DOHH2 (cell line): ENCODE measurements at regions not wholly inside any gene's neighbourhood (a gene's known extent, or its start where the extent isn't known, plus 50 kb on each side); places are given as distances from the start of the nearest gene placed in this dataset.
"Not testable (repeated sequence)": the region's sequence is repeated elsewhere in the genome, so short reads cannot be mapped to it uniquely, and the experiment has no call there.

ENCODE experiments used
- H3F3A ChIP-seq: fragments of 200-600 bp; sonication (generic), shearing (Covaris generic); 2 replicates; pipeline ENCODE4 v1.6.0; 2016; ENCODE audit warnings: antibody characterized with exemption, mild to moderate bottlenecking; ENCODE audit not compliant: control insufficient read depth, insufficient read depth
- H3K27ac ChIP-seq: fragments of 200-600 bp; sonication (generic); 2 replicates; pipeline ENCODE4 v1.5.1; 2014; ENCODE audit warnings: low read depth, mild to moderate bottlenecking, low read length, moderate library complexity
- H3K27me3 ChIP-seq: fragments of 200-600 bp; sonication (generic); 2 replicates; pipeline ENCODE4 v1.6.1; 2014; ENCODE audit warnings: mild to moderate bottlenecking, low read length, mixed read lengths; ENCODE audit not compliant: control insufficient read depth
- H3K36me3 ChIP-seq: fragments of 200-600 bp; sonication (generic); 2 replicates; pipeline ENCODE4 v1.6.1; 2014; ENCODE audit warnings: mild to moderate bottlenecking, low read length, moderate library complexity, mixed read lengths; ENCODE audit not compliant: control insufficient read depth
- H3K4me1 ChIP-seq: fragments of 200-600 bp; sonication (generic); 2 replicates; pipeline ENCODE4 v1.6.1; 2014; ENCODE audit warnings: mild to moderate bottlenecking, low read length, mixed read lengths; ENCODE audit not compliant: control insufficient read depth
- H3K4me2 ChIP-seq: fragments of 200-600 bp; sonication (generic); 2 replicates; pipeline ENCODE4 v1.6.0; 2014; ENCODE audit warnings: mild to moderate bottlenecking, low read length, moderate library complexity
- H3K4me3 ChIP-seq: fragments of 200-600 bp; sonication (generic); 2 replicates; pipeline ENCODE4 v1.5.1; 2014; ENCODE audit warnings: mild to moderate bottlenecking, low read length, mixed read lengths
- H3K79me2 ChIP-seq: fragments of 200-600 bp; sonication (generic); 2 replicates; pipeline ENCODE4 v1.6.1; 2014; ENCODE audit warnings: mild to moderate bottlenecking, low read length, mixed read lengths; ENCODE audit not compliant: control insufficient read depth
- H3K9me2 ChIP-seq: fragments of 200-600 bp; sonication (generic); replicated peaks from 2 replicates; pipeline ENCODE4 v1.6.1; 2014; ENCODE audit warnings: mild to moderate bottlenecking, low read length, mixed read lengths; ENCODE audit not compliant: control insufficient read depth
- H3K9me3 ChIP-seq: fragments of 200-600 bp; sonication (generic); 2 replicates; pipeline ENCODE4 v1.6.1; 2014; ENCODE audit warnings: antibody characterized with exemption, low read length, mixed read lengths; ENCODE audit not compliant: control insufficient read depth, insufficient read depth
- H4K20me1 ChIP-seq: fragments of 200-600 bp; sonication (generic); 2 replicates; pipeline ENCODE4 v1.6.0; 2014; ENCODE audit warnings: low read depth, mild to moderate bottlenecking, antibody characterized with exemption, low read length, moderate library complexity; ENCODE audit not compliant: control insufficient read depth, insufficient read depth
- EZH2phosphoT487 ChIP-seq: fragments of 200-600 bp; sonication (generic); IDR thresholded peaks from 2 replicates; pipeline ENCODE4 v1.6.1; 2017; ENCODE audit warnings: borderline replicate concordance, mild to moderate bottlenecking, antibody characterized with exemption, low read length, moderate library complexity, mixed read lengths
- TF ChIP-seq, protein P1 (sequence below): fragments of 200-600 bp; sonication (generic); IDR thresholded peaks from one replicate; pipeline ENCODE4 v1.5.1; 2014; ENCODE audit warnings: antibody characterized with exemption, mild to moderate bottlenecking, low read depth, low read length; ENCODE audit not compliant: poor library complexity, severe bottlenecking

- no peak for TF ChIP-seq EZH2phosphoT487
- TF ChIP-seq, protein P1, sequence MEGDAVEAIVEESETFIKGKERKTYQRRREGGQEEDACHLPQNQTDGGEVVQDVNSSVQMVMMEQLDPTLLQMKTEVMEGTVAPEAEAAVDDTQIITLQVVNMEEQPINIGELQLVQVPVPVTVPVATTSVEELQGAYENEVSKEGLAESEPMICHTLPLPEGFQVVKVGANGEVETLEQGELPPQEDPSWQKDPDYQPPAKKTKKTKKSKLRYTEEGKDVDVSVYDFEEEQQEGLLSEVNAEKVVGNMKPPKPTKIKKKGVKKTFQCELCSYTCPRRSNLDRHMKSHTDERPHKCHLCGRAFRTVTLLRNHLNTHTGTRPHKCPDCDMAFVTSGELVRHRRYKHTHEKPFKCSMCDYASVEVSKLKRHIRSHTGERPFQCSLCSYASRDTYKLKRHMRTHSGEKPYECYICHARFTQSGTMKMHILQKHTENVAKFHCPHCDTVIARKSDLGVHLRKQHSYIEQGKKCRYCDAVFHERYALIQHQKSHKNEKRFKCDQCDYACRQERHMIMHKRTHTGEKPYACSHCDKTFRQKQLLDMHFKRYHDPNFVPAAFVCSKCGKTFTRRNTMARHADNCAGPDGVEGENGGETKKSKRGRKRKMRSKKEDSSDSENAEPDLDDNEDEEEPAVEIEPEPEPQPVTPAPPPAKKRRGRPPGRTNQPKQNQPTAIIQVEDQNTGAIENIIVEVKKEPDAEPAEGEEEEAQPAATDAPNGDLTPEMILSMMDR: no peak
Observed at GRCh38 chr22:19658057-19658966, 56.0 kb upstream of the SEPTIN5 start.

GRCh38 chr22:19658967-19659804 lies 55.1 kb upstream of the SEPTIN5 start:
- TF ChIP-seq, protein P1: no peak
- no peak for TF ChIP-seq EZH2phosphoT487
- H3K36me3 ChIP-seq: no peaks in the 10 kb centered on the region
- H3K9me2 ChIP-seq: no peaks in the 10 kb centered on the region
- H3K79me2 ChIP-seq: no peaks in the 10 kb centered on the region
- H3K9me3 ChIP-seq: no peaks in the 10 kb centered on the region
- no peak overlapping the region for H3K4me3 ChIP-seq
- no peaks in the 10 kb centered on the region for H3K27me3 ChIP-seq
- H4K20me1 ChIP-seq: no peaks in the 10 kb centered on the region
- H3F3A ChIP-seq: no peaks in the 10 kb centered on the region
- 0 out of 2 replicates have a peak, but pooled peaks cover 6% of the 10 kb centered on the region for H3K4me1 ChIP-seq
- no peak overlapping the region for H3K4me2 ChIP-seq
- no peak overlapping the region for H3K27ac ChIP-seq

More at GRCh38 chr22:19658057-19658966, 56.0 kb upstream of the SEPTIN5 start:
- no peaks in the 10 kb centered on the region for H3K27me3 ChIP-seq
- no peaks in the 10 kb centered on the region for H3K9me2 ChIP-seq
- H3K27ac ChIP-seq: no peak overlapping the region
- H3K4me1 ChIP-seq: 0 out of 2 replicates have a peak, but pooled peaks cover 6% of the 10 kb centered on the region
- H4K20me1 ChIP-seq: no peaks in the 10 kb centered on the region
- no peak overlapping the region for H3K4me2 ChIP-seq
- H3K36me3 ChIP-seq: no peaks in the 10 kb centered on the region
- no peaks in the 10 kb centered on the region for H3F3A ChIP-seq
- H3K4me3 ChIP-seq: no peak overlapping the region
- H3K79me2 ChIP-seq: no peaks in the 10 kb centered on the region
- H3K9me3 ChIP-seq: no peaks in the 10 kb centered on the region

DNA sequence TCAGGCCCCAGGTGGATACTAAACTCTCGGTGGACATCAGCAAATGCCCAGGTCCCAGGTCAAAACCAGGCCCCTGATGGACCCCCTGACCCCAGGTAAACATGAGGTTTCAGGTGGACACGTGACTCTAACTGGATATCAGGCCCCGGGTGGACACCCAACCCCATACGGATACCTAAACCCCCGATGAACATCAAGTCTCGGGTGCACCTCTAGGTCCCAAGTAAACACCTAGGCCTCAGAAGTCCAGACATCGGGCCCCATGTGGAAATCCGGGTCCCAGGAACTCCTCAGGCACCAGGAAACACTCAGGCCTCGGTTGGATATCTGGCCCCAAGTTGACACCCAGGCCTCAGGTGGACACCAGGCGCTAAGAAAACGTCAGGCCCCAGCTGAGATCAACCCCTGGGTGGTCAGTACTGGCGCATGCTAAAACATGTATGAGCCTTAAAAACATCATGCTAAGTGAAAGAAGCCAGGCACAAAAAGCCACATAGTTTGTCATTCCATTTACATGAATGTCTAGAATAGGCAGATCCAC lies 54.4 kb upstream of the SEPTIN5 start:
- no peaks in the 10 kb centered on the region for H3F3A ChIP-seq
- no peak for TF ChIP-seq EZH2phosphoT487
- TF ChIP-seq, protein P1: no peak
- no peak overlapping the region for H3K4me2 ChIP-seq
- no peaks in the 10 kb centered on the region for H3K27me3 ChIP-seq
- no peak overlapping the region for H3K27ac ChIP-seq
- H3K9me3 ChIP-seq: no peaks in the 10 kb centered on the region
- H3K4me1 ChIP-seq: 0 out of 2 replicates have a peak, but pooled peaks cover under 1% of the 10 kb centered on the region
- H3K9me2 ChIP-seq: no peaks in the 10 kb centered on the region
- no peaks in the 10 kb centered on the region for H4K20me1 ChIP-seq
- no peaks in the 10 kb centered on the region for H3K79me2 ChIP-seq
- H3K4me3 ChIP-seq: no peak overlapping the region
- no peaks in the 10 kb centered on the region for H3K36me3 ChIP-seq

DNA sequence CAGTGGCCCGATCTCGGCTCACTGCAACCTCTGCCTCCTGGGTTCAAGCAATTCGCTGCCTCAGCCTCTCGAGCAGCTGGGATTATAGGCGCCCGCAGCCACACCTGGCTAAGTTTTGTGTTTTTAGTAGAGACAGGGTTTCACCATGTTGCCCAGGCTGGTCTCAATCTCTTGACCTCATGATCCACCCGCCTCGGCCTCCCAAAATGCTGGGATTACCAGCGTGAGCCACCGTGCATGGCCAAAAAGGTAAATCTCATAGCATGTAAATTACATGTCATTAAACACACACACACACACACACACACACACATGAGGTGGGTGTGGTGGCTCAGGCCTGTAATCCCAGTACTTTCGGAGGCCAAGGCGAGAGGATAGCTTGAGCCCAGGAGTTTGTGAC lies 53.7 kb upstream of the SEPTIN5 start:
- H3K27me3 ChIP-seq, H3F3A ChIP-seq, H3K79me2 ChIP-seq, H3K4me2 ChIP-seq, H3K4me3 ChIP-seq, H3K36me3 ChIP-seq, H3K27ac ChIP-seq, H4K20me1 ChIP-seq, H3K4me1 ChIP-seq, H3K9me2 ChIP-seq, H3K9me3 ChIP-seq: not testable (repeated sequence)
